GM12878 (cell line): ENCODE measurements at regions not wholly inside any gene's neighbourhood (a gene's known extent, or its start where the extent isn't known, plus 50 kb on each side); places are given as distances from the start of the nearest gene placed in this dataset.

ENCODE experiments used
- ATAC-seq: fragments of 200-7000 bp; cut with Tn5 transposase; 3 replicates; pipeline ENCODE4 v1.9.1; 2020; ENCODE audit warnings: mild to moderate bottlenecking, moderate library complexity
- BruUV-seq: library from RNA; stranded (reverse); fragments of 400-500 nt; replicated peaks from 2 replicates; lab custom pipeline; 2021; lab: Mats Ljungman, UMichigan
- CTCF ChIA-PET: fragments of 300-600 bp; sonication (Branson Sonifier 250); formaldehyde crosslinking; extraction: SDS; loops from one replicate; lab custom pipeline; 2021; ENCODE audit warnings: inconsistent platforms; lab: Yijun Ruan, JAX
- POLR2A ChIA-PET: fragments of 350-600 bp; formaldehyde crosslinking; extraction: SDS; loops from one replicate; lab custom pipeline; 2021; ENCODE audit warnings: inconsistent platforms; lab: Charles Lee
- RAD21 ChIA-PET: fragments of 300-600 bp; sonication (Branson Sonifier 250); formaldehyde crosslinking; loops from one replicate; lab custom pipeline; 2023; ENCODE audit warnings: antibody characterized with exemption; ENCODE audit not compliant: unreplicated experiment; lab: Charles Lee
- SMC1A ChIA-PET: fragments of 300-600 bp; sonication (Branson Sonifier 250); formaldehyde crosslinking; loops from one replicate; lab custom pipeline; 2023; ENCODE audit not compliant: unreplicated experiment, uncharacterized antibody; lab: Charles Lee
- DNase-seq: peaks from one replicate; pipeline ENCODE4 v3.0.0-alpha.2; 2011; ENCODE audit warnings: low read depth, low spot score
- FAIRE-seq: peaks from 3 replicates; lab custom pipeline; 2011; peaks lifted over from hg19 to GRCh38; lab: Jason Lieb, UNC
- H2AFZ ChIP-seq: 2 replicates; pipeline ENCODE4 v1.6.0; 2011; ENCODE audit warnings: low read depth, low read length, control low read depth; ENCODE audit not compliant: control insufficient read depth
- H3K27ac ChIP-seq: 2 replicates; pipeline ENCODE4 v1.5.1; 2011; ENCODE audit warnings: control low read depth; ENCODE audit not compliant: control insufficient read depth, insufficient read depth
- H3K27me3 ChIP-seq, 2 experiments: replicated peaks in 1 of 2; 2 replicates each; pipeline versions ENCODE4 v1.6.0 to v1.6.1; 2011; ENCODE audit warnings: low read length in 1 of 2; ENCODE audit not compliant: control insufficient read depth in 2 of 2, insufficient read depth in 2 of 2
- H3K36me3 ChIP-seq, 2 experiments: 2 replicates each; pipeline ENCODE4 v1.5.1; 2011; ENCODE audit warnings: low read length in 1 of 2; ENCODE audit not compliant: control insufficient read depth in 2 of 2, insufficient read depth in 2 of 2
- H3K4me1 ChIP-seq: 2 replicates; pipeline ENCODE4 v1.6.1; 2011; ENCODE audit warnings: mild to moderate bottlenecking, low read length, moderate library complexity, mixed read lengths; ENCODE audit not compliant: control insufficient read depth, insufficient read depth
- H3K4me2 ChIP-seq: 2 replicates; pipeline ENCODE4 v1.6.0; 2011; ENCODE audit warnings: control low read depth; ENCODE audit not compliant: control insufficient read depth, insufficient read depth
- H3K4me3 ChIP-seq: fragments of 200-600 bp; sonication (generic); 2 replicates; pipeline ENCODE4 v1.5.1; 2016
- H3K79me2 ChIP-seq: 2 replicates; pipeline ENCODE4 v1.6.0; 2011; ENCODE audit warnings: low read length; ENCODE audit not compliant: control insufficient read depth, insufficient read depth
- H3K9ac ChIP-seq: 2 replicates; pipeline ENCODE4 v1.8.0; 2011; ENCODE audit warnings: low read length, control low read depth, mixed read lengths; ENCODE audit not compliant: control insufficient read depth, insufficient read depth
- H3K9me3 ChIP-seq: replicated peaks from 3 replicates; pipeline ENCODE4 v1.5.1; 2011; ENCODE audit warnings: mild to moderate bottlenecking, low read length; ENCODE audit not compliant: control insufficient read depth, insufficient read depth
- H4K20me1 ChIP-seq: 2 replicates; pipeline ENCODE4 v1.6.0; 2011; ENCODE audit not compliant: control insufficient read depth, insufficient read depth
- BCL11A ChIP-seq: IDR thresholded peaks from 2 replicates; pipeline ENCODE4 v1.6.1; 2011; ENCODE audit warnings: low read depth, low read length
- GABPA ChIP-seq: IDR thresholded peaks from 2 replicates; pipeline ENCODE4 v1.6.1; 2014; ENCODE audit warnings: antibody characterized with exemption, low read depth, mild to moderate bottlenecking, inconsistent platforms
- IRF4 ChIP-seq: IDR thresholded peaks from 2 replicates; pipeline ENCODE4 v1.6.1; 2011; ENCODE audit warnings: low read depth, low read length
- LARP7 ChIP-seq: fragments of 450-650 bp; IDR thresholded peaks from 2 replicates; pipeline ENCODE4 v1.6.1; 2017; ENCODE audit warnings: mild to moderate bottlenecking
- MTA2 ChIP-seq: fragments of 450-650 bp; IDR thresholded peaks from 2 replicates; pipeline ENCODE4 v1.6.1; 2016; ENCODE audit warnings: low read depth, mild to moderate bottlenecking, moderate library complexity
- RBBP5 ChIP-seq: fragments of 200-600 bp; sonication (generic); conservative IDR thresholded peaks from 2 replicates; pipeline ENCODE4 v1.6.1; 2016
- SUPT20H ChIP-seq: IDR thresholded peaks from 2 replicates; pipeline ENCODE4 v1.6.1; 2011; ENCODE audit warnings: low read depth, mild to moderate bottlenecking, low read length, moderate library complexity, borderline replicate concordance; ENCODE audit not compliant: control insufficient read depth
- TCF12 ChIP-seq: IDR thresholded peaks from 2 replicates; pipeline ENCODE4 v1.6.1; 2011; ENCODE audit warnings: low read depth, mild to moderate bottlenecking, low read length
- WRNIP1 ChIP-seq: IDR thresholded peaks from 2 replicates; pipeline ENCODE4 v1.6.1; 2011; ENCODE audit warnings: low read depth, low read length, improper control_type of control experiment, borderline replicate concordance
- WGBS: methylation state at CpG from one replicate; pipeline ENCODE4 v1.1.6; 2016; ENCODE audit warnings: low lambda C conversion rate; ENCODE audit not compliant: insufficient replicate concordance, insufficient coverage; ENCODE audit errors: missing lambda C conversion rate; 5-methylcytosine and 5-hydroxymethylcytosine counted together
- in situ Hi-C: fragments of 300-500 bp; cut with MboI; formaldehyde crosslinking; loops from 9 replicates; pipeline ENCODE4 v1.14.3; 2018; ENCODE audit warnings: mixed read lengths
- intact Hi-C: fragments of 100-400 bp; cut with micrococcal nuclease; formaldehyde crosslinking; loops from one replicate; pipeline ENCODE4 v1.14.2; 2022; ENCODE audit not compliant: unreplicated experiment
- TF ChIP-seq, protein P1 (sequence below): IDR thresholded peaks from 2 replicates; pipeline ENCODE4 v1.6.1; 2011; ENCODE audit warnings: mild to moderate bottlenecking, low read depth, low read length, moderate library complexity; ENCODE audit not compliant: insufficient replicate concordance
- TF ChIP-seq, protein P2 (sequence below): fragments of 450-650 bp; formaldehyde crosslinking; IDR thresholded peaks from 2 replicates; pipeline ENCODE4 v1.4.0; 2022; ENCODE audit warnings: mild to moderate bottlenecking, moderate library complexity
- TF ChIP-seq, protein P3 (sequence below), 3 experiments: IDR thresholded peaks in 2 of 3; conservative IDR thresholded peaks in 1 of 3; 2 replicates each; pipeline ENCODE4 v1.5.1; 2011; ENCODE audit warnings: low read depth in 3 of 3, low read length in 3 of 3, mild to moderate bottlenecking in 3 of 3, control low read depth in 2 of 3, moderate library complexity in 2 of 3, inconsistent platforms in 1 of 3, mixed read lengths in 1 of 3; ENCODE audit not compliant: control insufficient read depth in 2 of 3, insufficient read depth in 1 of 3; ENCODE audit errors: extremely low read depth in 1 of 3
- TF ChIP-seq, protein P4 (sequence below): fragments of 450-650 bp; IDR thresholded peaks from 2 replicates; pipeline ENCODE4 v1.6.1; 2014; ENCODE audit warnings: mild to moderate bottlenecking
- TF ChIP-seq, protein P5 (sequence below): IDR thresholded peaks from 2 replicates; pipeline ENCODE4 v1.6.1; 2012; ENCODE audit warnings: mild to moderate bottlenecking, low read depth, low read length

DNA sequence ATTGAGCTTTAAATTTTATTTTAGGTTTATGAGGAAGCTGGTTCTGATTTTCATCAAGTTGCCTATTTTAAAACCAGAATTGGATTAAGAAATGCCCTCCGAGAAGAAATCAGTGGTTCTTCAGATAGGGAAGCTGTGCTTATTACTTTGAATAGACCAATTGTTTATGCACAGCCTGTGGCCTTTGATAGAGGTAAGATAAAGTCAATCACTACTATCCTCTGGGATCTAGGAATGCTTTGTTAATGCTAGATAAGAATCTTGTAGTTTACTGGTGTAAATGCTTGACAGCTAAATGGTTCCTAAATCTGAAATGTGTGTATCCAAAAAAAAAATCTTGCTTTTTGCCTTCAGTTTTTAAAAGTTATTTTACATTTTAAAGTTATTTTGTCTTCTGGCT is 73.0 kb upstream of the ADAD1 start:
- no peak overlapping the region for H3K9ac ChIP-seq
- ChIA-PET SMC1A (interaction anchor here (0.6 to 0.7 kb wide), 2 partner anchors 15 to 208 kb away, joined by 3 read pairs; no protein-coding TSS in a partner anchor), POLR2A (interaction anchor here (0.6 kb wide), 1 partner anchor 16 kb away, joined by 7 read pairs; no protein-coding TSS in a partner anchor), RAD21 (no interaction called here), CTCF (no interaction called here)
- H4K20me1 ChIP-seq: no peaks in the 10 kb centered on the region
- H3K27me3 ChIP-seq: no peaks in the 10 kb centered on the region
- in situ Hi-C loops: loop anchor here (10.0 kb wide), 1 partner anchor 269 kb away; no protein-coding TSS in a partner anchor
- intact Hi-C loops: no loop called here
- no peaks in the 10 kb centered on the region for H3K79me2 ChIP-seq
- no peak overlapping the region for H3K4me2 ChIP-seq
- BruUV-seq: no TSS peak
- no peak for DNase-seq
- peak; percentile 35 for FAIRE-seq
- H3K4me3 ChIP-seq: no peak overlapping the region
- 93% methylated on average over 1 of the region's 1 CpG for WGBS
- H2AFZ ChIP-seq: no peak overlapping the region
- no peaks in the 10 kb centered on the region for H3K4me1 ChIP-seq
- no peaks in the 10 kb centered on the region for H3K9me3 ChIP-seq
- no peak for ATAC-seq
- no peak overlapping the region for H3K27ac ChIP-seq
- no peaks in the 10 kb centered on the region; a peak in 1 of 4 replicates for H3K36me3 ChIP-seq
- no peak for TF ChIP-seq RBBP5
- no peak for TF ChIP-seq LARP7
- TF ChIP-seq, protein P1, sequence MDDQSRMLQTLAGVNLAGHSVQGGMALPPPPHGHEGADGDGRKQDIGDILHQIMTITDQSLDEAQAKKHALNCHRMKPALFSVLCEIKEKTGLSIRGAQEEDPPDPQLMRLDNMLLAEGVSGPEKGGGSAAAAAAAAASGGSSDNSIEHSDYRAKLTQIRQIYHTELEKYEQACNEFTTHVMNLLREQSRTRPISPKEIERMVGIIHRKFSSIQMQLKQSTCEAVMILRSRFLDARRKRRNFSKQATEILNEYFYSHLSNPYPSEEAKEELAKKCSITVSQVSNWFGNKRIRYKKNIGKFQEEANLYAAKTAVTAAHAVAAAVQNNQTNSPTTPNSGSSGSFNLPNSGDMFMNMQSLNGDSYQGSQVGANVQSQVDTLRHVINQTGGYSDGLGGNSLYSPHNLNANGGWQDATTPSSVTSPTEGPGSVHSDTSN: no peak
- TF ChIP-seq, protein P2, sequence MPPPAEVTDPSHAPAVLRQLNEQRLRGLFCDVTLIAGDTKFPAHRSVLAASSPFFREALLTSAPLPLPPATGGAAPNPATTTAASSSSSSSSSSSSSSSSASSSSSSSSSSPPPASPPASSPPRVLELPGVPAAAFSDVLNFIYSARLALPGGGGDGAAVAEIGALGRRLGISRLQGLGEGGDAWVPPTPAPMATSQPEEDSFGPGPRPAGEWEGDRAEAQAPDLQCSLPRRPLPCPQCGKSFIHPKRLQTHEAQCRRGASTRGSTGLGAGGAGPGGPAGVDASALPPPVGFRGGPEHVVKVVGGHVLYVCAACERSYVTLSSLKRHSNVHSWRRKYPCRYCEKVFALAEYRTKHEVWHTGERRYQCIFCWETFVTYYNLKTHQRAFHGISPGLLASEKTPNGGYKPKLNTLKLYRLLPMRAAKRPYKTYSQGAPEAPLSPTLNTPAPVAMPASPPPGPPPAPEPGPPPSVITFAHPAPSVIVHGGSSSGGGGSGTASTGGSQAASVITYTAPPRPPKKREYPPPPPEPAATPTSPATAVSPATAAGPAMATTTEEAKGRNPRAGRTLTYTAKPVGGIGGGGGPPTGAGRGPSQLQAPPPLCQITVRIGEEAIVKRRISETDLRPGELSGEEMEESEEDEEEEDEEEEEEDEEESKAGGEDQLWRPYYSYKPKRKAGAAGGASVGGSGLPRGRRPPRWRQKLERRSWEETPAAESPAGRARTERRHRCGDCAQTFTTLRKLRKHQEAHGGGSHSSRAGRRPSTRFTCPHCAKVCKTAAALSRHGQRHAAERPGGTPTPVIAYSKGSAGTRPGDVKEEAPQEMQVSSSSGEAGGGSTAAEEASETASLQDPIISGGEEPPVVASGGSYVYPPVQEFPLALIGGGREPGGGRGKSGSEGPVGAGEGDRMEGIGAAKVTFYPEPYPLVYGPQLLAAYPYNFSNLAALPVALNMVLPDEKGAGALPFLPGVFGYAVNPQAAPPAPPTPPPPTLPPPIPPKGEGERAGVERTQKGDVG (CRISPR knock-in tag): no peak
- TF ChIP-seq BCL11A: no peak
- TF ChIP-seq, protein P3, sequence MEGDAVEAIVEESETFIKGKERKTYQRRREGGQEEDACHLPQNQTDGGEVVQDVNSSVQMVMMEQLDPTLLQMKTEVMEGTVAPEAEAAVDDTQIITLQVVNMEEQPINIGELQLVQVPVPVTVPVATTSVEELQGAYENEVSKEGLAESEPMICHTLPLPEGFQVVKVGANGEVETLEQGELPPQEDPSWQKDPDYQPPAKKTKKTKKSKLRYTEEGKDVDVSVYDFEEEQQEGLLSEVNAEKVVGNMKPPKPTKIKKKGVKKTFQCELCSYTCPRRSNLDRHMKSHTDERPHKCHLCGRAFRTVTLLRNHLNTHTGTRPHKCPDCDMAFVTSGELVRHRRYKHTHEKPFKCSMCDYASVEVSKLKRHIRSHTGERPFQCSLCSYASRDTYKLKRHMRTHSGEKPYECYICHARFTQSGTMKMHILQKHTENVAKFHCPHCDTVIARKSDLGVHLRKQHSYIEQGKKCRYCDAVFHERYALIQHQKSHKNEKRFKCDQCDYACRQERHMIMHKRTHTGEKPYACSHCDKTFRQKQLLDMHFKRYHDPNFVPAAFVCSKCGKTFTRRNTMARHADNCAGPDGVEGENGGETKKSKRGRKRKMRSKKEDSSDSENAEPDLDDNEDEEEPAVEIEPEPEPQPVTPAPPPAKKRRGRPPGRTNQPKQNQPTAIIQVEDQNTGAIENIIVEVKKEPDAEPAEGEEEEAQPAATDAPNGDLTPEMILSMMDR (IDR thresholded peaks at IDR 0.05 in 2 of 3, conservative IDR thresholded peaks at IDR 0.05 in 1 of 3; ENCODE audit: control insufficient read depth in 2 of 3, extremely low read depth in 1 of 3, insufficient read depth in 1 of 3, low read depth in 3 of 3, low read length in 3 of 3): no peak
- TF ChIP-seq, protein P4, sequence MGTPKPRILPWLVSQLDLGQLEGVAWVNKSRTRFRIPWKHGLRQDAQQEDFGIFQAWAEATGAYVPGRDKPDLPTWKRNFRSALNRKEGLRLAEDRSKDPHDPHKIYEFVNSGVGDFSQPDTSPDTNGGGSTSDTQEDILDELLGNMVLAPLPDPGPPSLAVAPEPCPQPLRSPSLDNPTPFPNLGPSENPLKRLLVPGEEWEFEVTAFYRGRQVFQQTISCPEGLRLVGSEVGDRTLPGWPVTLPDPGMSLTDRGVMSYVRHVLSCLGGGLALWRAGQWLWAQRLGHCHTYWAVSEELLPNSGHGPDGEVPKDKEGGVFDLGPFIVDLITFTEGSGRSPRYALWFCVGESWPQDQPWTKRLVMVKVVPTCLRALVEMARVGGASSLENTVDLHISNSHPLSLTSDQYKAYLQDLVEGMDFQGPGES: no peak
- no peak for TF ChIP-seq WRNIP1
- no peak for TF ChIP-seq SUPT20H
- TF ChIP-seq MTA2: no peak
- TF ChIP-seq GABPA: no peak
- no peak for TF ChIP-seq TCF12
- no peak for TF ChIP-seq IRF4
- TF ChIP-seq, protein P5, sequence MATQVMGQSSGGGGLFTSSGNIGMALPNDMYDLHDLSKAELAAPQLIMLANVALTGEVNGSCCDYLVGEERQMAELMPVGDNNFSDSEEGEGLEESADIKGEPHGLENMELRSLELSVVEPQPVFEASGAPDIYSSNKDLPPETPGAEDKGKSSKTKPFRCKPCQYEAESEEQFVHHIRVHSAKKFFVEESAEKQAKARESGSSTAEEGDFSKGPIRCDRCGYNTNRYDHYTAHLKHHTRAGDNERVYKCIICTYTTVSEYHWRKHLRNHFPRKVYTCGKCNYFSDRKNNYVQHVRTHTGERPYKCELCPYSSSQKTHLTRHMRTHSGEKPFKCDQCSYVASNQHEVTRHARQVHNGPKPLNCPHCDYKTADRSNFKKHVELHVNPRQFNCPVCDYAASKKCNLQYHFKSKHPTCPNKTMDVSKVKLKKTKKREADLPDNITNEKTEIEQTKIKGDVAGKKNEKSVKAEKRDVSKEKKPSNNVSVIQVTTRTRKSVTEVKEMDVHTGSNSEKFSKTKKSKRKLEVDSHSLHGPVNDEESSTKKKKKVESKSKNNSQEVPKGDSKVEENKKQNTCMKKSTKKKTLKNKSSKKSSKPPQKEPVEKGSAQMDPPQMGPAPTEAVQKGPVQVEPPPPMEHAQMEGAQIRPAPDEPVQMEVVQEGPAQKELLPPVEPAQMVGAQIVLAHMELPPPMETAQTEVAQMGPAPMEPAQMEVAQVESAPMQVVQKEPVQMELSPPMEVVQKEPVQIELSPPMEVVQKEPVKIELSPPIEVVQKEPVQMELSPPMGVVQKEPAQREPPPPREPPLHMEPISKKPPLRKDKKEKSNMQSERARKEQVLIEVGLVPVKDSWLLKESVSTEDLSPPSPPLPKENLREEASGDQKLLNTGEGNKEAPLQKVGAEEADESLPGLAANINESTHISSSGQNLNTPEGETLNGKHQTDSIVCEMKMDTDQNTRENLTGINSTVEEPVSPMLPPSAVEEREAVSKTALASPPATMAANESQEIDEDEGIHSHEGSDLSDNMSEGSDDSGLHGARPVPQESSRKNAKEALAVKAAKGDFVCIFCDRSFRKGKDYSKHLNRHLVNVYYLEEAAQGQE: no peak
